ENCODE measurements at regions not wholly inside any gene's neighbourhood (a gene's known extent, or its start where the extent isn't known, plus 50 kb on each side); places are given as distances from the start of the nearest gene placed in this dataset.

GRCh38 chr6:170208182-170208601 is 82.7 kb downstream of the DLL1 start:
- H3K4ac ChIP-seq (replicated peaks; ENCODE audit: insufficient read length, low read depth, low read length), result no peak overlapping the region
- H3K23me2 ChIP-seq (ENCODE audit: low read depth, low read length), result no peaks in the 10 kb centered on the region; the same call in 1 of the 2 replicates
- H2BK5ac ChIP-seq (ENCODE audit: low read depth, low read length), result no peak overlapping the region
- H3K18ac ChIP-seq (ENCODE audit: extremely low read depth, low read length), result no peak overlapping the region
- no peaks in the 10 kb centered on the region for H3K79me2 ChIP-seq (ENCODE audit: control insufficient read depth in 1 of 2, insufficient read depth in 2 of 2, low read length in 2 of 2)
- H4K20me1 ChIP-seq (replicated peaks in 1 of 2; ENCODE audit: control insufficient read depth in 1 of 2, insufficient read depth in 2 of 2, low read length in 2 of 2), result peaks cover 0 to 5% of the 10 kb centered on the region in 2 experiments
- peak in 1 of 2 experiments; percentile 38 for DNase-seq (ENCODE audit: low read depth in 1 of 2, low spot score in 2 of 2)
- no peak overlapping the region for H3K4me2 ChIP-seq (ENCODE audit: insufficient read depth in 1 of 2, low read depth in 2 of 2, low read length in 2 of 2)
- no peak overlapping the region for H3K23ac ChIP-seq (ENCODE audit: insufficient read length)
- H4K8ac ChIP-seq (ENCODE audit: extremely low read depth, insufficient read depth, low read length), result no peak overlapping the region
- no peak overlapping the region for H3K4me3 ChIP-seq (ENCODE audit: extremely low read depth in 1 of 4, insufficient read depth in 2 of 4, low read depth in 3 of 4, low read length in 4 of 4)
- POLR2A ChIA-PET (ENCODE audit: partially characterized antibody), result no interaction called here
- no peak overlapping the region for H2BK20ac ChIP-seq (ENCODE audit: low read length)
- H2AK5ac ChIP-seq (ENCODE audit: low read depth, low read length), result no peak overlapping the region
- 91% methylated on average over 15 of the region's 15 CpGs; no CpG with 5 or more reads in 1 of the 2 experiments for WGBS, 2 experiments (ENCODE audit: extremely low coverage in 1 of 2, insufficient coverage in 1 of 2, insufficient read length in 1 of 2, insufficient replicate concordance in 2 of 2, low coverage in 1 of 2, low lambda C conversion rate in 2 of 2, missing lambda C conversion rate in 1 of 2)
- no peak overlapping the region for H3K14ac ChIP-seq (ENCODE audit: insufficient read length)
- no peaks in the 10 kb centered on the region; a peak in 1 of 7 replicates for H3K27me3 ChIP-seq (replicated peaks in 1 of 4; ENCODE audit: control insufficient read depth in 3 of 4, extremely low read depth in 1 of 4, insufficient read depth in 3 of 4, low read length in 3 of 4)
- CTCF ChIA-PET (ENCODE audit: partially characterized antibody), result interaction anchor here (1.5 kb wide), 1 partner anchor 119 kb away, joined by 4 read pairs; no protein-coding TSS in a partner anchor
- H2BK15ac ChIP-seq (ENCODE audit: low read length), result no peak overlapping the region
- H3K27ac ChIP-seq (ENCODE audit: low read depth, low read length), result no peak overlapping the region
- no peak overlapping the region for H3K9ac ChIP-seq (replicated peaks in 1 of 4; ENCODE audit: extremely low read depth in 1 of 4, low read depth in 3 of 4, low read length in 3 of 4)
- H3K36me3 ChIP-seq (ENCODE audit: control insufficient read depth in 2 of 4, insufficient read depth in 4 of 4, low read length in 3 of 4), result no peaks in the 10 kb centered on the region
- FAIRE-seq, result no peak
- no peak overlapping the region for H2BK12ac ChIP-seq (ENCODE audit: low read depth, low read length)
- H4K91ac ChIP-seq (replicated peaks; ENCODE audit: insufficient read length, low read length), result no peak overlapping the region
- H3K79me1 ChIP-seq (ENCODE audit: low read depth, low read length), result no peaks in the 10 kb centered on the region; the same call in 1 of the 2 replicates
- no peak overlapping the region for H4K5ac ChIP-seq (ENCODE audit: insufficient read length, low read depth, low read length)
- H3K4me1 ChIP-seq (replicated peaks in 1 of 4; ENCODE audit: control insufficient read depth in 3 of 4, insufficient read depth in 4 of 4, low read length in 3 of 4), result no peaks in the 10 kb centered on the region
- H3K56ac ChIP-seq (replicated peaks; ENCODE audit: insufficient read length, low read depth, low read length), result no peak overlapping the region
- H3K9me3 ChIP-seq (ENCODE audit: insufficient read depth in 2 of 2, low read depth in 1 of 2, low read length in 1 of 2), result peaks cover 0 to 6% of the 10 kb centered on the region in 2 experiments; a peak in 2 of 4 replicates
- H2AFZ ChIP-seq (ENCODE audit: low read length), result no peak overlapping the region
- H2BK120ac ChIP-seq (replicated peaks; ENCODE audit: low read depth, low read length), result no peak overlapping the region
- TF ChIP-seq RNF2 (IDR thresholded peaks at IDR 0.05; ENCODE audit: borderline replicate concordance, low read depth, low read length, missing control alignments, poor library complexity, severe bottlenecking) (no peak), CHD1 (IDR thresholded peaks at IDR 0.05; ENCODE audit: low read depth, low read length) (no peak), EGR1 (IDR thresholded peaks at IDR 0.05; ENCODE audit: borderline replicate concordance, low read depth, low read length) (no peak), USF2 (IDR thresholded peaks at IDR 0.05; ENCODE audit: low read length) (no peak), POLR2AphosphoS5 (IDR thresholded peaks at IDR 0.05; ENCODE audit: low read depth, low read length) (no peak), CHD2 (IDR thresholded peaks at IDR 0.05; ENCODE audit: low read length) (no peak), ATF3 (IDR thresholded peaks at IDR 0.05; ENCODE audit: insufficient read depth, low read depth, low read length) (no peak), YY1 (IDR thresholded peaks at IDR 0.05; ENCODE audit: low read depth, low read length) (no peak), CTCF (IDR thresholded peaks at IDR 0.05; ENCODE audit: control extremely low read depth in 1 of 3, insufficient read depth in 1 of 3, low read depth in 1 of 3, low read length in 3 of 3) (no peak), GTF2F1 (IDR thresholded peaks at IDR 0.05; ENCODE audit: borderline replicate concordance, low read depth, low read length) (no peak)

Data from H1 (cell line).